Superior temporal gyrus (tissue), 1 donor: ENCODE measurements at regions not wholly inside any gene's neighbourhood (a gene's known extent, or its start where the extent isn't known, plus 50 kb on each side); places are given as distances from the start of the nearest gene placed in this dataset.

Experiments used
- DNase-seq: peaks from one replicate; pipeline ENCODE4 v3.0.0-alpha.2; 2016; ENCODE audit errors: extremely low spot score

- DNase-seq, result no peak
Measured at GRCh38 chr10:124264711-124265390, 153.9 kb downstream of the OAT start.

- DNase-seq, result no peak
Measured at GRCh38 chr10:124264271-124264670, 154.5 kb downstream of the OAT start.

GRCh38 chr10:124263726-124264125, 155.0 kb downstream of the OAT start:
- no peak for DNase-seq

GRCh38 chr10:124262971-124263370, 155.8 kb downstream of the OAT start:
- no peak for DNase-seq

GRCh38 chr10:124262234-124262865, 156.4 kb downstream of the OAT start:
- peak; percentile 30 for DNase-seq

- no peak for DNase-seq
Measured at GRCh38 chr10:124259139-124259825, 159.4 kb downstream of the OAT start.

GRCh38 chr10:124257781-124258180, 160.9 kb downstream of the OAT start:
- DNase-seq, result no peak

GRCh38 chr10:124256151-124256550, 162.6 kb downstream of the OAT start:
- DNase-seq, result no peak

GRCh38 chr10:124255556-124255955, 162.2 kb upstream of the CHST15 start:
- DNase-seq, result no peak

GRCh38 chr10:124254490-124254889, 161.1 kb upstream of the CHST15 start:
- no peak for DNase-seq

GRCh38 chr10:124253006-124253405, 159.6 kb upstream of the CHST15 start:
- no peak for DNase-seq

- no peak for DNase-seq
Measured at GRCh38 chr10:124252097-124252715, 158.8 kb upstream of the CHST15 start.

GRCh38 chr10:124251317-124252065, 158.1 kb upstream of the CHST15 start:
- DNase-seq, result no peak

- DNase-seq, result no peak
Measured at GRCh38 chr10:124250506-124250905, 157.1 kb upstream of the CHST15 start.

GRCh38 chr10:124249812-124250432, 156.5 kb upstream of the CHST15 start:
- DNase-seq, result no peak

GRCh38 chr10:124249196-124249595, 155.8 kb upstream of the CHST15 start:
- no peak for DNase-seq

- DNase-seq, result no peak
Measured at GRCh38 chr10:124248056-124249045, 155.0 kb upstream of the CHST15 start.

GRCh38 chr10:124245806-124246440, 152.5 kb upstream of the CHST15 start:
- no peak for DNase-seq

GRCh38 chr10:124245191-124245590, 151.8 kb upstream of the CHST15 start:
- no peak for DNase-seq
